Loucy (cell line): ENCODE measurements at regions not wholly inside any gene's neighbourhood (a gene's known extent, or its start where the extent isn't known, plus 50 kb on each side); places are given as distances from the start of the nearest gene placed in this dataset.

Experiments
- CTCF ChIP-seq: fragments of 200-600 bp; sonication (generic); conservative IDR thresholded peaks from 2 replicates; pipeline ENCODE4 v1.5.1; 2014; ENCODE audit warnings: mild to moderate bottlenecking, antibody characterized with exemption, low read length
- EZH2phosphoT487 ChIP-seq: fragments of 200-600 bp; IDR thresholded peaks from 2 replicates; pipeline ENCODE4 v1.6.1; 2018; ENCODE audit warnings: antibody characterized with exemption, mild to moderate bottlenecking, moderate library complexity, borderline replicate concordance

GRCh38 chr15:47384341-47384740 lies 333.0 kb upstream of the SEMA6D start:
- TF ChIP-seq CTCF (no peak), EZH2phosphoT487 (no peak)
